Testis (tissue), 2 donors: ENCODE measurements at regions not wholly inside any gene's neighbourhood (a gene's known extent, or its start where the extent isn't known, plus 50 kb on each side); places are given as distances from the start of the nearest gene placed in this dataset.

ENCODE experiments used
- CTCF ChIP-seq, 3 experiments: fragments of 450-650 bp in 2 of 3; fragments of 200-600 bp in 1 of 3; sonication (generic) in 1 of 3; IDR thresholded peaks; one replicate each; pipeline ENCODE4 v1.5.1; 2016 to 2019; ENCODE audit warnings: antibody characterized with exemption in 3 of 3, mild to moderate bottlenecking in 2 of 3, moderate library complexity in 1 of 3
- POLR2A ChIP-seq: fragments of 450-650 bp; IDR thresholded peaks from one replicate; pipeline ENCODE4 v1.6.1; 2017; ENCODE audit warnings: antibody characterized with exemption, mild to moderate bottlenecking, moderate library complexity

- TF ChIP-seq CTCF (IDR thresholded peaks at IDR 0.05) (no peak), POLR2A (no peak)
These were observed 393.9 kb upstream of the RIOK2 start for GRCh38 chr5:97576956-97577355.
